A549 (cell line): ENCODE measurements at regions not wholly inside any gene's neighbourhood (a gene's known extent, or its start where the extent isn't known, plus 50 kb on each side); places are given as distances from the start of the nearest gene placed in this dataset.

Source experiments
- ATAC-seq, 2 experiments: fragments of 200-7000 bp in 1 of 2; fragments of >200 bp in 1 of 2; cut with Nextera tagmentation in 1 of 2; cut with Tn5 transposase in 1 of 2; 3 replicates each; pipeline versions ENCODE4 v1.8.0 to v1.9.1; 2018 to 2020; ENCODE audit warnings: mild to moderate bottlenecking in 1 of 2, moderate library complexity in 1 of 2
- CTCF ChIA-PET: fragments of 300-600 bp; sonication (Branson Sonifier 250); formaldehyde crosslinking; extraction: SDS; loops from one replicate; lab custom pipeline; 2021; ENCODE audit warnings: antibody characterized with exemption, inconsistent platforms; lab: Yijun Ruan, JAX
- POLR2A ChIA-PET: fragments of 350-600 bp; formaldehyde crosslinking; extraction: SDS; loops from one replicate; lab custom pipeline; 2021; ENCODE audit warnings: antibody characterized with exemption, inconsistent platforms; lab: Yijun Ruan, JAX
- DNase-seq, 2 experiments: peaks; one replicate each; pipeline versions ENCODE4 v3.0.0 to v3.0.0-alpha.2; 2011 to 2016; ENCODE audit warnings: low read depth in 1 of 2, low spot score in 1 of 2
- FAIRE-seq: peaks from 2 replicates; lab custom pipeline; 2011; peaks lifted over from hg19 to GRCh38; lab: Jason Lieb, UNC
- H3K27ac ChIP-seq, 2 experiments: fragments of >200 bp; sonication (Bioruptor Twin); formaldehyde crosslinking; 3 replicates each; pipeline ENCODE4 v1.5.1; 2016 to 2017
- H3K4me1 ChIP-seq: fragments of >200 bp; sonication (Bioruptor Twin); formaldehyde crosslinking; 3 replicates; pipeline ENCODE4 v1.6.1; 2016
- H3K4me2 ChIP-seq: fragments of >200 bp; sonication (Bioruptor Twin); formaldehyde crosslinking; 3 replicates; pipeline ENCODE4 v1.6.1; 2016
- H3K4me3 ChIP-seq: fragments of >200 bp; sonication (Bioruptor Twin); formaldehyde crosslinking; 3 replicates; pipeline ENCODE4 v1.5.1; 2016
- H3K9me3 ChIP-seq: fragments of >200 bp; sonication (Bioruptor Twin); formaldehyde crosslinking; 3 replicates; pipeline ENCODE4 v1.6.1; 2016
- EHMT2 ChIP-seq: fragments of 200-600 bp; sonication (generic); IDR thresholded peaks from 2 replicates; pipeline ENCODE4 v1.6.1; 2016; ENCODE audit warnings: antibody characterized with exemption, low read depth, mild to moderate bottlenecking, moderate library complexity
- FOXS1 ChIP-seq: fragments of 250-450 bp; sonication (Bioruptor Pico); IDR thresholded peaks from 2 replicates; pipeline ENCODE4 v1.5.0; 2020; ENCODE audit warnings: mild to moderate bottlenecking, moderate library complexity
- HES2 ChIP-seq: fragments of >200 bp; sonication (Bioruptor Twin); formaldehyde crosslinking; IDR thresholded peaks from 2 replicates; pipeline ENCODE4 v1.6.1; 2016
- HEYL ChIP-seq: fragments of 250-450 bp; sonication (Bioruptor Pico); IDR thresholded peaks from 2 replicates; pipeline ENCODE4 v1.8.0; 2021; ENCODE audit warnings: mild to moderate bottlenecking, moderate library complexity
- HOXB5 ChIP-seq: fragments of 250-450 bp; sonication (Bioruptor Pico); IDR thresholded peaks from 2 replicates; pipeline ENCODE4 v1.5.0; 2020; ENCODE audit warnings: mild to moderate bottlenecking, moderate library complexity
- JUNB ChIP-seq: fragments of >200 bp; sonication (Bioruptor Twin); formaldehyde crosslinking; IDR thresholded peaks from 2 replicates; pipeline ENCODE4 v1.6.1; 2016
- KDM5A ChIP-seq: fragments of 200-600 bp; sonication (generic); IDR thresholded peaks from 2 replicates; pipeline ENCODE4 v1.6.1; 2016; ENCODE audit warnings: antibody characterized with exemption, mild to moderate bottlenecking
- MAFK ChIP-seq: fragments of 450-650 bp; IDR thresholded peaks from 2 replicates; pipeline ENCODE4 v1.6.1; 2014; ENCODE audit not compliant: partially characterized antibody
- NR3C1 ChIP-seq: fragments of >200 bp; sonication (Bioruptor Twin); formaldehyde crosslinking; IDR thresholded peaks from 3 replicates; pipeline ENCODE4 v1.6.1; 2017
- POLR2AphosphoS2 ChIP-seq: conservative IDR thresholded peaks from 2 replicates; pipeline ENCODE4 v1.6.1; 2012; ENCODE audit warnings: low read length, improper control_type of control experiment, inconsistent platforms
- RAD21 ChIP-seq, 2 experiments: fragments of >200 bp in 1 of 2; sonication (Bioruptor Twin) in 1 of 2; formaldehyde crosslinking in 1 of 2; IDR thresholded peaks in 1 of 2; conservative IDR thresholded peaks in 1 of 2; 2 replicates in 1 of 2; 3 replicates in 1 of 2; pipeline ENCODE4 v1.6.1; 2012 to 2018; ENCODE audit warnings: inconsistent platforms in 1 of 2
- REST ChIP-seq: fragments of 200-600 bp; sonication (generic); IDR thresholded peaks from 2 replicates; pipeline ENCODE4 v1.6.1; 2016; ENCODE audit warnings: antibody characterized with exemption, mild to moderate bottlenecking, moderate library complexity
- RFX5 ChIP-seq: fragments of 450-650 bp; IDR thresholded peaks from 2 replicates; pipeline ENCODE4 v1.7.1; 2014; ENCODE audit warnings: antibody characterized with exemption, mild to moderate bottlenecking, moderate library complexity
- TP53 ChIP-seq: fragments of 250-450 bp; sonication (Bioruptor Pico); IDR thresholded peaks from 2 replicates; pipeline ENCODE4 v1.5.0; 2021; ENCODE audit warnings: mild to moderate bottlenecking, moderate library complexity
- USF2 ChIP-seq: fragments of 450-650 bp; IDR thresholded peaks from 2 replicates; pipeline ENCODE4 v1.6.1; 2014; ENCODE audit warnings: antibody characterized with exemption
- ZSCAN20 ChIP-seq: fragments of 250-450 bp; sonication (Bioruptor Pico); IDR thresholded peaks from 2 replicates; pipeline ENCODE4 v1.8.0; 2022; ENCODE audit warnings: mild to moderate bottlenecking, moderate library complexity
- WGBS: methylation state at CpG from one replicate; pipeline ENCODE4 v1.1.6; 2017; ENCODE audit errors: missing lambda C conversion rate; 5-methylcytosine and 5-hydroxymethylcytosine counted together

- FAIRE-seq = no peak
- H3K27ac ChIP-seq = no peak overlapping the region
These were observed 360.0 kb upstream of the TSHZ2 start for GRCh38 chr20:52612046-52612632.

GRCh38 chr20:52610749-52611148 lies 361.4 kb upstream of the TSHZ2 start:
- FAIRE-seq (no peak), DNase-seq (no peak), ATAC-seq (no peak)
- POLR2A ChIA-PET = no interaction called here
- no peaks in the 10 kb centered on the region for H3K9me3 ChIP-seq
- H3K4me1 ChIP-seq = no peaks in the 10 kb centered on the region
- CTCF ChIA-PET = no interaction called here
- no peak overlapping the region for H3K27ac ChIP-seq
- no peak overlapping the region for H3K4me3 ChIP-seq
- no peak for TF ChIP-seq HEYL (CRISPR knock-in tag)
- no peak for TF ChIP-seq RAD21 (conservative IDR thresholded peaks at IDR 0.05 in 1 of 2, IDR thresholded peaks at IDR 0.05 in 1 of 2)
- no peak overlapping the region for H3K4me2 ChIP-seq

More at GRCh38 chr20:52612046-52612632, 360.0 kb upstream of the TSHZ2 start:
- Histone ChIP-seq H3K9me3 (no peaks in the 10 kb centered on the region), H3K4me2 (no peak overlapping the region), H3K4me3 (no peak overlapping the region)
- 26% methylated on average over 5 of the region's 5 CpGs for WGBS
- POLR2A ChIA-PET = no interaction called here
- DNase-seq = no peak
- no peak for ATAC-seq
- no peak for TF ChIP-seq REST
- TF ChIP-seq USF2 = no peak
- TF ChIP-seq, all 56 proteins: peak for 0
- CTCF ChIA-PET = no interaction called here
- H3K4me1 ChIP-seq = no peaks in the 10 kb centered on the region

- ATAC-seq = no peak
These were observed 370.7 kb upstream of the TSHZ2 start for GRCh38 chr20:52601295-52601971.

GRCh38 chr20:52596256-52596655 lies 375.9 kb upstream of the TSHZ2 start:
- Histone ChIP-seq H3K9me3 (no peaks in the 10 kb centered on the region), H3K4me2 (no peak overlapping the region), H3K4me3 (no peak overlapping the region), H3K27ac (no peak overlapping the region), H3K4me1 (no peaks in the 10 kb centered on the region)
- FAIRE-seq (no peak), DNase-seq (no peak), ATAC-seq (no peak)
- 46% methylated on average over 5 of the region's 5 CpGs for WGBS
- POLR2A ChIA-PET = no interaction called here
- TF ChIP-seq USF2 = no peak
- TF ChIP-seq ZSCAN20 (CRISPR knock-in tag) = no peak
- TF ChIP-seq EHMT2 = no peak
- no peak for TF ChIP-seq POLR2AphosphoS2
- no peak for TF ChIP-seq KDM5A
- TF ChIP-seq TP53 (CRISPR knock-in tag) = no peak
- no peak for TF ChIP-seq HOXB5 (CRISPR knock-in tag)
- no peak for TF ChIP-seq RFX5
- TF ChIP-seq FOXS1 (CRISPR knock-in tag) = no peak
- no peak for TF ChIP-seq JUNB
- no peak for TF ChIP-seq HEYL (CRISPR knock-in tag)
- TF ChIP-seq NR3C1 = no peak
- CTCF ChIA-PET = no interaction called here

More at GRCh38 chr20:52601295-52601971, 370.7 kb upstream of the TSHZ2 start:
- ChIA-PET POLR2A (no interaction called here), CTCF (no interaction called here)
- Histone ChIP-seq H3K4me1 (no peaks in the 10 kb centered on the region), H3K4me3 (no peak overlapping the region), H3K9me3 (no peaks in the 10 kb centered on the region), H3K27ac (no peak overlapping the region), H3K4me2 (no peak overlapping the region)
- TF ChIP-seq HES2 (no peak), MAFK (peak; percentile 89)
- FAIRE-seq = no peak
- no peak for DNase-seq
- WGBS = 9% methylated on average over 4 of the region's 4 CpGs
